DND-41 (cell line): ENCODE measurements at regions not wholly inside any gene's neighbourhood (a gene's known extent, or its start where the extent isn't known, plus 50 kb on each side); places are given as distances from the start of the nearest gene placed in this dataset.

Source experiments
- CTCF ChIP-seq: IDR thresholded peaks from 2 replicates; pipeline ENCODE4 v1.5.1; 2012; ENCODE audit warnings: borderline replicate concordance, low read length, moderate library complexity, mild to moderate bottlenecking; ENCODE audit not compliant: poor library complexity, severe bottlenecking; ENCODE audit errors: extremely low read depth
- EZH2 ChIP-seq: IDR thresholded peaks from 3 replicates; pipeline ENCODE4 v1.6.1; 2012; ENCODE audit warnings: borderline replicate concordance, low read depth, mild to moderate bottlenecking, moderate library complexity, low read length, inconsistent platforms; ENCODE audit not compliant: severe bottlenecking

- TF ChIP-seq CTCF (no peak), EZH2 (no peak)
These were observed 388.2 kb downstream of the USP25 start for GRCh38 chr21:16117851-16118590.
